Hematopoietic multipotent progenitor cell treated with erythropoietin and hydrocortisone succinate and interleukin-3 and kit ligand, for 17 days (in vitro differentiated cells): ENCODE measurements at regions not wholly inside any gene's neighbourhood (a gene's known extent, or its start where the extent isn't known, plus 50 kb on each side); places are given as distances from the start of the nearest gene placed in this dataset.

Source experiments
- DNase-seq: peaks from one replicate; pipeline ENCODE4 v3.0.0-alpha.2; 2015; ENCODE audit warnings: low spot score

GRCh38 chr2:121021685-121022084 is 263.3 kb downstream of the TFCP2L1 start:
- DNase-seq = no peak

- no peak for DNase-seq
Observed at GRCh38 chr2:121028577-121028976, 256.4 kb downstream of the TFCP2L1 start.

DNA sequence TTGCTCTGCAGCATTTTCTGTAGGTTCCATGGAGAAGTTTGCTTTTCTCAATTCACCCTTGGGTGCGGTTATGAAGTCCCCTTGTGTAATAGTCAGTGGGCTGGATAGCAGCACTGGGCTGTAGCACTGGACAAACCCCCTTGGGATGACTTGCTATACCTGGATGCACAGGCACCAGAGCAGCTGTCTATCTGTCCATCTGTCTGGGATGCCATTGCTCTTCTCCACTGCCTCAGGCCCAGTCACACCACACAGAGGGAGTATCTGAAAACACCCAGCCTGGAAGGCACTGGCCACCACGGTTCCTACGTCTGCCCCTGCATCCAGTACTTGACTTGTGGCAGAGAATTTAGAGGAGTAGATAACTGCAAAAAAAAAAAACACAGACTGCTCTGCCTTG is 254.5 kb downstream of the TFCP2L1 start:
- no peak for DNase-seq

DNA sequence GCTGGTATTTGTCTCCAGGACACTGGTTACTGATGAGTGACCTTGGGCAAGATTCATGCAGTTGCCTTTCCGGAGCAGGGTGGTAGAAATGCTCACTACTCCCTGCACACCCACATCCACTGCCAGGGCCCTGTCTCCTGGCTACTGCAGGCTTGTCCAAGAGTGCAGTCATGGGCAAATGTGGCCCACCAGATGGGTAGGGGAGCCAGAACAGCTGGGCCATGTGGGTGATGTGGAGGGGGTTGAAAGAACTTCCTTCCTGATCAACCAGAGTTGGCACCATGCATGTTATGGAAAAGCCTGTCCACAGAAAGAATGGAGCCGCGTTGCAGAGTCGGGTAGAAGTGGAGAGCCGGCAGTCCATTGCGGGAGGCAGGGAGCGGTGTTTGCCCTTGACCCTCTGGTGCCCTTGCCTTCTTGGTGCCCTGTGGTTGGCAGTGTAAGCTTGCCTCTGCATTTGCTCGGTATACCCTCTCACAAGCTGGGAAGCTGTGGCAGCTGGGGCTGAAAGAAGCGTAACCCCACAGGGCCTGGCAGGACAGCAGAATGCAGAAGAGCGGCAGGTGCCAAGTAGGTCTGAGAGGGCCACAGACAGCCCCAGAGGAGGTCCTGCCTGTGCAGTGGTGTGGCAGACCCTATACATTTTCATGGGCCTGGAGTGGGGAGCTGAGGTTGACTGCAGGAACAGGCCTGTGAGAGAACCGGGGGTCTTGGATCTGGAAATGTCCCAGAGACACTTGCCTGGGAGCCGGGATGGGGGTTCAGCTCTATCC is 253.2 kb downstream of the TFCP2L1 start:
- DNase-seq = no peak

GRCh38 chr2:121033461-121033996 is 251.5 kb downstream of the TFCP2L1 start:
- DNase-seq = no peak

DNA sequence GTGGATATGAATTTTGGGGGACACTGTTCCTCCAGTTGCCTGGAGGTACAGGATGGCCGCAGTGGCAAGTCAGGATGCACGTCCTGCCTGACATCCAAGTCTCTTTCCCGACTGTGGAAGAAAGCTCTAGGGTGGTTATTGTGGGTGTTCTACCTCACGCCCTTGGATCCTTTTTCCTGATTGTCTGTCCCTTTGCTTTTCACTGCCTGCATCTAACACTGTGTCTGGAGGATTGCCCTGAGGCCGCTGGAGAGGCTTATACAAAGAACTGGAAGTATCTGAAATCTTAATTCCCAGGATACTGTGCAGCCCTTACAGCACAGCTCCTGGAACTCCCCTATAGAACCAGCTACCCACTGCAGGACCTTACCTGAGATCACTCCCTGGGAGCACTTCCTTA is 250.5 kb downstream of the TFCP2L1 start:
- DNase-seq = no peak

DNA sequence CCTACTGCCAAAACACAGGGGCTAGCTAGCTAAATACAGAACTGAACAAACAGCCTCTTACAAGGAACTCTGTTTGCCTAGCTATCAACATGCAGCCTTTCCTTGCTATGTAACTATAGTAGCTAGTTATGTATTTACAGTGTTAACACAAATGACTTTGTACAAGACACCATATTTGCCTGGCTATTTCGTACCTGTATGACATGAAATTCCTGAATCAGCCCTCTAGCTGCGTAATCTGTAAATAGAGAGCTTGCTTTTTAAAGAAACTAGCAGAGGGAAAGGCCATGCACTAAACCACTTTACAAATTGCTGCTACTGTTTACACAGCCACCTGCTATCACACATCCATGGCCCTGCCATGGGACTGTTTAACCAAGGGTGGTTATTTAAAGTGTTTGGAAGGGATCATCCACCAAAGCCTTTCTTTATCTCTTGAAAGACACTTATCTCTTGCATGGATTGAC is 248.7 kb downstream of the TFCP2L1 start:
- DNase-seq = no peak

DNA sequence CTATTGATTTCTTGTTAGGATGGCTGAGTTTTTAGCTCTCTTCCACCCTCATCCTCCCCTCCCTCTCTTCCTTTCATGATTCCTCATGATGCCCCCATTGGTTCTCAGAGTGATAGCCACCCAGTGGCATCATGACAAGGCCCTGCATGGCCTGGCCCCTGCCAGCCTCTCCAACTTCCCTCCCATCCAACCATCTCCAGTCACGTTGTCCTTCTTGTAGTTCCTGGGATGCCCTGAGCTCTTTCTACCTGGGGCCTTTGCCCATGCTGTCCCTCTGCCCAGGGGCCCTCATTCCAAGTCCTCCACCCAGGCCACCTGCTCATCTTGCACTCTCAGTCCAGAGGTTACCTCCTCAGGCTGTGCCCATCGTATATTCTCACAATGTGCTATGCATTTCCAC is 247.5 kb downstream of the TFCP2L1 start:
- DNase-seq = no peak

GRCh38 chr2:121038031-121038430 is 247.0 kb downstream of the TFCP2L1 start:
- DNase-seq = no peak

- no peak for DNase-seq
Observed at GRCh38 chr2:121038431-121038830, 246.6 kb downstream of the TFCP2L1 start.

DNA sequence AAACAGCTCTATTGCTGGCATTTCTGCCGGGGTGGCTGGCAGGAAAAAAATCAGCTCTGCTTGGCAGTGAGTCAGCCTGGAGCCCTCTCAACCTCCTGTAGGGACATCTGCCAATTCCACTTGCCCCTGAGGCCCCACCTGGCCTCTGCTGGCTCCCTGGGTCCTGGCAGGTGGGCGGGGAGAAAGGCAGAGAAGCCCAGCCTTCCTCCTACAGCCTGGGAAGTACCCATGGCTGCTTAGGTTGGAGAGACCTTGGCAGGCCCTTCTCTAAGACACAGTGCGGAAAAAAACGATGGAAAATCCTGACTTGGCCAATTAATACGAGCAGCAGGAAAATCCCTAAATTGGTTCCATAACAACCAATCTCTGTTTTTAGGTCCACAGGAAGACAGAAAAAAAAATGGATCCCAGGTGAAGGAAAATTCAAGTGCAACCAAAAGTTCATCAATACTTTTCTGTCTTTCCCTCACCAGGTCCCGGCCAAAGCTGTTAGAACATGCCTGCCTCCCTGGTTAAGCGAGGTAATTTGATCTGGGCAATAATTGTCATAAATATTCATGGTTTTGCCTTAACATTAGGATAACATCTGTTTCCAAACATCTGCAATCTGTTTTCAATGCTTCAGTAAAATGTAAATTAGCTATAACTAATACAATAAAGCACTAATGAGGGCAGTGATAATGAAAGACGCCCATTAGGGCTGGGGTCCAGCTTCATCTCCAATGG is 245.9 kb downstream of the TFCP2L1 start:
- DNase-seq = no peak

DNA sequence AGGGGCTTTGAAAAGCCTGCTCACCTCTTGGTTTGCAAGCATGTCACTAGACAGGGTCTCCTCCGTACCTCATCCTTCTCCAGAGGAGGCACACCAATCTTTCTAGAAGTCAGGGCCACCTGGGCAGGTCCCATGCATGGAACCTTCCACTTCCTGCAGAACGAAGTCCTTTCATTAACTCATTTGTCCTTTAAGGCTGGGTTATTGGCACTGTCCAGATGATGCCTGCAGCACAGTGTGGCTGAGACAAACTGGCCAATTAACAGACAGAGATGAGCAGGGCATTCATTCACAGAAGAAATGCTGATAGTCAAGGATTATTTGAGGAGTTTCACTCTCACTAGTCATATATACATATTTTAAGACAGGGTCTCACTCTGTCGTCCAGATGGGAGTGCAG is 245.3 kb downstream of the TFCP2L1 start:
- no peak for DNase-seq

- no peak for DNase-seq
Observed at GRCh38 chr2:121041516-121041915, 243.5 kb downstream of the TFCP2L1 start.

- no peak for DNase-seq
Observed at GRCh38 chr2:121043061-121043826, 241.8 kb downstream of the TFCP2L1 start.

DNA sequence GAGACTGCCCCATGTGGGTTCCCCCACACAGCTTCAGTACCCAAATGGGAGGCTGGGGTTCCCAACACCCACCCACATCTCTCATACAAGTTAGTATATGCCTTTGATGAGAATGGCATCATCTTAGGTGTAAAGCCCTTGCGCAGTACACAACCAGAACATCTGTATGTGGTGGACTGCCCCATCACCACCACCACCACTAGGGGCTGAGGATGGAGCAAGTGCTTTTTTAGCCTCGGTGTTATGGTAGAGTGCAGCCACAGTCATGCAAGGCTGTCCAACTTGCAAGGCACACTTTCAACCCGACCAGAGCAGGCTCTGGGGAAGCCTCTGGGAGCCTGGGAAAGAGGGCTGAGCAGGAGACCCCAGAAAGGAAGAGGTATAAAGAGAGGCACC is 241.2 kb downstream of the TFCP2L1 start:
- DNase-seq = no peak

DNA sequence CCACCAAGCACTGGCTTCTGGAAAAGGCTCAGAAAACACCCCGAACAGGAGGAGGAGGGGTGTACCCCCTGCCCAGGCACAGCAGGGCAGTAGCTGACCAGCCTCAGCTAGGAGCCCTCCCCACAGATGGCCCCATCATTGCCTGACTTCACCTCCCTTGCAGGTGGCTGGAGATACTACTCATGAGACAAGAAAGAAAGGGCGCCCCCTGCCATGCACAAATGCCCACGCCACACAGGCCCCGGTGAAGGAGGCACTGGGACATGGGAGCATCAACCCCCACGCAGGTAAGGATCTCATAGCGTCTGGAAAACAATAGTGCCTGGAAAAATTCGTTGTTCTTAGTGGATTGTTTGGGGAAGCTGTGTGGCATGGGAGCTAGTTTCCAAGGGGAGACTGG is 240.6 kb downstream of the TFCP2L1 start:
- no peak for DNase-seq

DNA sequence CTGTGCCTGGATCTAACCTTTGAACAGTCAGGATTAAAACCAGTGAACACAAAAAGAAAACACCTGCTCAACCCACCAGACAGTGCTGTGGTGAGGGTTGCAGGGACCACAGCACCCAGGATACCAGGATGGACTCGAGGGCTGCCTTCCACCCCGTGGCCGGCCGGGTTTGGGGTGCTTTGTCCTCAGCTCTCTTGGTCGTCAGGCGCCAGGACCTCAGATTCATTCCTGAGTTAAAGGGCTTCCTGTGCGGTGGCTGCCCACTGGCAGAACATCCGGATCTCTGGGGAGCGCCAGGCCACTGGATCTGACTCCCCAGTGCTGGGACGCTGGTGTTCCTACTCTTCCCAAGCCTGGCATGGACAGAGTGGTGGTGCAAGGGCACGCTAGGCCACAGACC is 239.8 kb downstream of the TFCP2L1 start:
- no peak for DNase-seq

GRCh38 chr2:121046335-121046734 is 238.7 kb downstream of the TFCP2L1 start:
- DNase-seq = no peak

- DNase-seq = no peak
Observed at GRCh38 chr2:121047383-121047782, 237.6 kb downstream of the TFCP2L1 start.

DNA sequence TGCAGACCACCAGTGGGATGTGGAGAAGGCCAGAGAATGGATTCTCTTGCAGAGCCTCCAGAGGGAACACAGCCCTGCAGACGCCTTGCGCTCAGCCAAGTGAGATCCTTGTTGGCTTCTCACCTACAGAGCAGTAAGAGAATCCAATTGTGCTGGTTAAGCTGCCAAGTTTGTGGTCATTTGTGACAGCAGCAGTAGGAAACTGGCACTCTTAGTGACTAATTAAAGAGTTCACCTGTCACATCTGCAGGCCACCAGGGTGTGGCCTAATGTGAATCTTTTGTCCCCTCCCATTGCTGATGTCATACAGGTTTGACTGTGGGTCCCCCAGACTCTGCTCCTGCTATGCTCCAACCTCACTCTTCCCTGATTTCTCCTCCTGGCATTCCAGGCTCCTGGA is 235.9 kb downstream of the TFCP2L1 start:
- DNase-seq = no peak

GRCh38 chr2:121049950-121050585 is 234.9 kb downstream of the TFCP2L1 start:
- no peak for DNase-seq

DNA sequence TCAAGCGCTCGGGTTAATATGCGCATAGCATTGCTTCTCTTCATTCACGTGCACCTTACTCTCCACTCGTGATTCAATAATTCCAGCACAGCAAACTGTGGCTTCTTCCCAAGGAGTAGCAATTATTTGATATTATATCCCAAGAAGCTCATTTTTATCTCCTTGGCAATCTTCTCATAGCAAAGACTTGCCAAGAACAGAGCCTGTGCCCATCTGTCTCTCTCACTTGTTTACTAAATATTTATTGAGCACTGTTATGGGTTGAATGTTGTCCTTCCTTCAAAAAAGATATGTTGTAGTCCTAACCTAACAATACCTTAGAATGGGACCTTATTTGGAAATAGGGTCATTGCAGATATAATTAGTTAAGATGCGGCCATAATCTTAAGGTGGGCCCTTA is 233.7 kb downstream of the TFCP2L1 start:
- no peak for DNase-seq
